ENCODE measurements at regions not wholly inside any gene's neighbourhood (a gene's known extent, or its start where the extent isn't known, plus 50 kb on each side); places are given as distances from the start of the nearest gene placed in this dataset.
"Not testable (repeated sequence)": the region's sequence is repeated elsewhere in the genome, so short reads cannot be mapped to it uniquely, and the experiment has no call there.

DNA sequence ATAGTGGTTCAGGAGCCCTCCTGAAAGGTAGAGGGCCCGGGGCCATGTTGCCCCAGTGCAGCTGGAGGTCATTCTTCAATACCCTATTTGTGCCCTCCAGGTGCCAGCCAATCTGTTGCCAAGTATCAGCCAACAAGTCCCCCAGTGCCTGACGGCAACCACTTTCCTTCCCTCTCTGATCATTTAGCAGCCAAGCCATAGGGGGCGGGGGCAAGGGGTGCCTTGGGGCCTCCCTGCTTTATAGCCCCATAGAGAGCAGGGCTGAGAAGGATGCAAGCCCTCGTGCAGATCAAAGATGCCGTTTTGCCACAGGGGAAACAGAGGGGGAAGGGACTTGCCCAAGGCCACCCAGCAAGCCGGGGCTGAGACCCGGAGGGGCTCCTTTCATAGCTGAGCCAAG, 149.0 kb upstream of the CHST15 start:
- no TSS peak for BruUV-seq (replicated peaks)
- H3K9me3 ChIP-seq (ENCODE audit: control insufficient read depth in 1 of 2, insufficient read depth in 1 of 2, low read depth in 1 of 2, low read length in 2 of 2) = no peaks in the 10 kb centered on the region
- no peaks in the 10 kb centered on the region for H3K36me3 ChIP-seq (ENCODE audit: control insufficient read depth in 1 of 2, insufficient read depth in 2 of 2, low read length in 2 of 2)
- H3K9ac ChIP-seq (ENCODE audit: low read length) = no peak overlapping the region
- intact Hi-C loops (cut with micrococcal nuclease) = no loop called here
- ChIA-PET POLR2A (no interaction called here), CTCF (no interaction called here), RAD21 (ENCODE audit: low non-redundant PET in 1 of 2, low total read pairs in 2 of 2, uncharacterized antibody in 2 of 2, unreplicated experiment in 2 of 2) (no interaction called here)
- ATAC-seq (no peak), DNase-seq (ENCODE audit: low read depth, low spot score) (no peak)
- no peak overlapping the region for H3K4me3 ChIP-seq (replicated peaks in 1 of 2; ENCODE audit: low read depth in 1 of 2, low read length in 2 of 2)
- no peak for TF ChIP-seq SRF (IDR thresholded peaks at IDR 0.05; ENCODE audit: low read depth)
- no peak for TF ChIP-seq ZNF274 (IDR thresholded peaks at IDR 0.05; ENCODE audit: low read depth, low read length)
- no peak for TF ChIP-seq POLR2A (IDR thresholded peaks at IDR 0.05; ENCODE audit: borderline replicate concordance, extremely low read depth, insufficient read depth, insufficient read length)
- TF ChIP-seq ELF1 (IDR thresholded peaks at IDR 0.05; ENCODE audit: borderline replicate concordance, low read depth) = no peak
- TF ChIP-seq TCF7L2 (IDR thresholded peaks at IDR 0.05; ENCODE audit: borderline replicate concordance, extremely low read depth, insufficient read depth, insufficient read length) = no peak
- no peak for TF ChIP-seq RAD21 (IDR thresholded peaks at IDR 0.05; ENCODE audit: low read depth)
- TF ChIP-seq, protein P1, sequence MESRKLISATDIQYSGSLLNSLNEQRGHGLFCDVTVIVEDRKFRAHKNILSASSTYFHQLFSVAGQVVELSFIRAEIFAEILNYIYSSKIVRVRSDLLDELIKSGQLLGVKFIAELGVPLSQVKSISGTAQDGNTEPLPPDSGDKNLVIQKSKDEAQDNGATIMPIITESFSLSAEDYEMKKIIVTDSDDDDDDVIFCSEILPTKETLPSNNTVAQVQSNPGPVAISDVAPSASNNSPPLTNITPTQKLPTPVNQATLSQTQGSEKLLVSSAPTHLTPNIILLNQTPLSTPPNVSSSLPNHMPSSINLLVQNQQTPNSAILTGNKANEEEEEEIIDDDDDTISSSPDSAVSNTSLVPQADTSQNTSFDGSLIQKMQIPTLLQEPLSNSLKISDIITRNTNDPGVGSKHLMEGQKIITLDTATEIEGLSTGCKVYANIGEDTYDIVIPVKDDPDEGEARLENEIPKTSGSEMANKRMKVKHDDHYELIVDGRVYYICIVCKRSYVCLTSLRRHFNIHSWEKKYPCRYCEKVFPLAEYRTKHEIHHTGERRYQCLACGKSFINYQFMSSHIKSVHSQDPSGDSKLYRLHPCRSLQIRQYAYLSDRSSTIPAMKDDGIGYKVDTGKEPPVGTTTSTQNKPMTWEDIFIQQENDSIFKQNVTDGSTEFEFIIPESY (IDR thresholded peaks at IDR 0.05; ENCODE audit: extremely low read depth, insufficient replicate concordance, low read length) = no peak
- no peak for TF ChIP-seq SIN3A (IDR thresholded peaks at IDR 0.05; ENCODE audit: low read depth)
- no peak for TF ChIP-seq FOSL1 (IDR thresholded peaks at IDR 0.05; ENCODE audit: low read depth)
- TF ChIP-seq, protein P2, sequence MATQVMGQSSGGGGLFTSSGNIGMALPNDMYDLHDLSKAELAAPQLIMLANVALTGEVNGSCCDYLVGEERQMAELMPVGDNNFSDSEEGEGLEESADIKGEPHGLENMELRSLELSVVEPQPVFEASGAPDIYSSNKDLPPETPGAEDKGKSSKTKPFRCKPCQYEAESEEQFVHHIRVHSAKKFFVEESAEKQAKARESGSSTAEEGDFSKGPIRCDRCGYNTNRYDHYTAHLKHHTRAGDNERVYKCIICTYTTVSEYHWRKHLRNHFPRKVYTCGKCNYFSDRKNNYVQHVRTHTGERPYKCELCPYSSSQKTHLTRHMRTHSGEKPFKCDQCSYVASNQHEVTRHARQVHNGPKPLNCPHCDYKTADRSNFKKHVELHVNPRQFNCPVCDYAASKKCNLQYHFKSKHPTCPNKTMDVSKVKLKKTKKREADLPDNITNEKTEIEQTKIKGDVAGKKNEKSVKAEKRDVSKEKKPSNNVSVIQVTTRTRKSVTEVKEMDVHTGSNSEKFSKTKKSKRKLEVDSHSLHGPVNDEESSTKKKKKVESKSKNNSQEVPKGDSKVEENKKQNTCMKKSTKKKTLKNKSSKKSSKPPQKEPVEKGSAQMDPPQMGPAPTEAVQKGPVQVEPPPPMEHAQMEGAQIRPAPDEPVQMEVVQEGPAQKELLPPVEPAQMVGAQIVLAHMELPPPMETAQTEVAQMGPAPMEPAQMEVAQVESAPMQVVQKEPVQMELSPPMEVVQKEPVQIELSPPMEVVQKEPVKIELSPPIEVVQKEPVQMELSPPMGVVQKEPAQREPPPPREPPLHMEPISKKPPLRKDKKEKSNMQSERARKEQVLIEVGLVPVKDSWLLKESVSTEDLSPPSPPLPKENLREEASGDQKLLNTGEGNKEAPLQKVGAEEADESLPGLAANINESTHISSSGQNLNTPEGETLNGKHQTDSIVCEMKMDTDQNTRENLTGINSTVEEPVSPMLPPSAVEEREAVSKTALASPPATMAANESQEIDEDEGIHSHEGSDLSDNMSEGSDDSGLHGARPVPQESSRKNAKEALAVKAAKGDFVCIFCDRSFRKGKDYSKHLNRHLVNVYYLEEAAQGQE (IDR thresholded peaks at IDR 0.05; ENCODE audit: low read depth) = no peak
- TF ChIP-seq, protein P3, sequence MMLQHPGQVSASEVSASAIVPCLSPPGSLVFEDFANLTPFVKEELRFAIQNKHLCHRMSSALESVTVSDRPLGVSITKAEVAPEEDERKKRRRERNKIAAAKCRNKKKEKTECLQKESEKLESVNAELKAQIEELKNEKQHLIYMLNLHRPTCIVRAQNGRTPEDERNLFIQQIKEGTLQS (IDR thresholded peaks at IDR 0.05) = no peak
- no peak for TF ChIP-seq YY1 (IDR thresholded peaks at IDR 0.05; ENCODE audit: extremely low read depth, insufficient replicate concordance, low read depth, low read length)
- TF ChIP-seq POLR2AphosphoS5 (IDR thresholded peaks at IDR 0.05; ENCODE audit: low read depth, low read length) = no peak
- no peak overlapping the region for H3K4me2 ChIP-seq (ENCODE audit: low read length)
- no peaks in the 10 kb centered on the region for H3K79me2 ChIP-seq (ENCODE audit: insufficient read depth, low read length)
- no peaks in the 10 kb centered on the region for H4K20me1 ChIP-seq (ENCODE audit: insufficient read depth)
- H3K9me2 ChIP-seq (ENCODE audit: insufficient read depth) = no peaks in the 10 kb centered on the region
- H3K27me3 ChIP-seq (ENCODE audit: insufficient read depth, low read length) = no peaks in the 10 kb centered on the region
- H3K4me1 ChIP-seq (ENCODE audit: control insufficient read depth in 1 of 2, insufficient read depth in 2 of 2, low read length in 2 of 2) = peaks cover 0 to 10% of the 10 kb centered on the region in 2 experiments; a peak in 2 of 4 replicates
- no peak overlapping the region for H2AFZ ChIP-seq (ENCODE audit: low read depth, low read length, poor library complexity, severe bottlenecking)
- H3K27ac ChIP-seq (ENCODE audit: low read depth, low read length) = no peak overlapping the region

DNA sequence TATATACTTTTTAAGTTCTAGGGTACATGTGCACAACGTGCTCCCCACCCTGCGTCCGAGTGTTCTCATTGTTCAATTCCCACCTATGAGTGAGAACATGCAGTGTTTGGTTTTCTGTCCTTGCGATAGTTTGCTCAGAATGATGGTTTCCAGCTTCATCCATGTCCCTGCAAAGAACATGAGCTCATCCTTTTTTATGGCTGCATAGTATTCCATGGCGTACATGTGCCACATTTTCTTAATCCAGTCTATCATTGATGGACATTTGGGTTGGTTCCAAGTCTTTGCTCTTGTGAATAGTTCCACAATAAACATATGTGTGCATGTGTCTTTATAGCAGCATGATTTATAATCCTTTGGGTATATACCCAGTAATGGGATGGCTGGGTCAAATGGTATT, 148.1 kb upstream of the CHST15 start:
- RAD21 ChIA-PET (ENCODE audit: low non-redundant PET in 1 of 2, low total read pairs in 2 of 2, uncharacterized antibody in 2 of 2, unreplicated experiment in 2 of 2); CTCF ChIA-PET; H3K9me2 ChIP-seq (ENCODE audit: insufficient read depth): not testable (repeated sequence)

More for the DNA sequence above, 148.1 kb upstream of the CHST15 start:
- H3K79me2 ChIP-seq (ENCODE audit: insufficient read depth, low read length); H3K27ac ChIP-seq (ENCODE audit: low read depth, low read length); ATAC-seq; POLR2A ChIA-PET; BruUV-seq (replicated peaks); intact Hi-C loops (cut with micrococcal nuclease); H3K4me3 ChIP-seq (replicated peaks in 1 of 2; ENCODE audit: low read depth in 1 of 2, low read length in 2 of 2); H3K9me3 ChIP-seq (ENCODE audit: control insufficient read depth in 1 of 2, insufficient read depth in 1 of 2, low read depth in 1 of 2, low read length in 2 of 2); H2AFZ ChIP-seq (ENCODE audit: low read depth, low read length, poor library complexity, severe bottlenecking); H4K20me1 ChIP-seq (ENCODE audit: insufficient read depth); H3K36me3 ChIP-seq (ENCODE audit: control insufficient read depth in 1 of 2, insufficient read depth in 2 of 2, low read length in 2 of 2); DNase-seq (ENCODE audit: low read depth, low spot score); H3K9ac ChIP-seq (ENCODE audit: low read length); H3K4me2 ChIP-seq (ENCODE audit: low read length); H3K27me3 ChIP-seq (ENCODE audit: insufficient read depth, low read length): not testable (repeated sequence)
- peaks cover 0 to 10% of the 10 kb centered on the region in 2 experiments; a peak in 2 of 4 replicates for H3K4me1 ChIP-seq (ENCODE audit: control insufficient read depth in 1 of 2, insufficient read depth in 2 of 2, low read length in 2 of 2)
